ENCODE measurements at regions not wholly inside any gene's neighbourhood (a gene's known extent, or its start where the extent isn't known, plus 50 kb on each side); places are given as distances from the start of the nearest gene placed in this dataset.

DNA sequence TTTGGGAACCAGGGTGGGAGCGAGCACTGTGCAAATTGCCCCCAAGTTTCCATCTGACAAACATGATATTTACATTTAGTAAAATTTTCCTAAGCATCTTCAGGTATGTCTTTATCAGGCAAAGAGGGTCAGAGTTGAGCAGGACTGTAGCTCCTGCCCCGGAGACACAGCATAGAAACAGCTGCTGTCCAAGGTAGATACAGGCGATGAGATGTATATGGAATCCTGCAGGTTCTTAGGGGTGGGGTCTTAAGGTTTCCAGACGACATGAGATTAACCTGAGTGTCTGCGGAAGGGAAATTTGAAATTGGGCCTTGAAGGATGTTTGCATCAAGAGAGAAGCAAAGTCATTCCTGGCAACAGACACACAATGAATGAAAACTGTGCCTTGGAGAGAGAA, 998.8 kb downstream of the AACS start:
- H3K36me3 ChIP-seq, result no peaks in the 10 kb centered on the region
- H3K4me3 ChIP-seq, result no peak overlapping the region
- H3K27me3 ChIP-seq, result no peaks in the 10 kb centered on the region
- H3K9me3 ChIP-seq (replicated peaks), result no peaks in the 10 kb centered on the region
- H3K4me1 ChIP-seq, result no peaks in the 10 kb centered on the region
- no peak for DNase-seq
- no peak overlapping the region for H3K27ac ChIP-seq

DNA sequence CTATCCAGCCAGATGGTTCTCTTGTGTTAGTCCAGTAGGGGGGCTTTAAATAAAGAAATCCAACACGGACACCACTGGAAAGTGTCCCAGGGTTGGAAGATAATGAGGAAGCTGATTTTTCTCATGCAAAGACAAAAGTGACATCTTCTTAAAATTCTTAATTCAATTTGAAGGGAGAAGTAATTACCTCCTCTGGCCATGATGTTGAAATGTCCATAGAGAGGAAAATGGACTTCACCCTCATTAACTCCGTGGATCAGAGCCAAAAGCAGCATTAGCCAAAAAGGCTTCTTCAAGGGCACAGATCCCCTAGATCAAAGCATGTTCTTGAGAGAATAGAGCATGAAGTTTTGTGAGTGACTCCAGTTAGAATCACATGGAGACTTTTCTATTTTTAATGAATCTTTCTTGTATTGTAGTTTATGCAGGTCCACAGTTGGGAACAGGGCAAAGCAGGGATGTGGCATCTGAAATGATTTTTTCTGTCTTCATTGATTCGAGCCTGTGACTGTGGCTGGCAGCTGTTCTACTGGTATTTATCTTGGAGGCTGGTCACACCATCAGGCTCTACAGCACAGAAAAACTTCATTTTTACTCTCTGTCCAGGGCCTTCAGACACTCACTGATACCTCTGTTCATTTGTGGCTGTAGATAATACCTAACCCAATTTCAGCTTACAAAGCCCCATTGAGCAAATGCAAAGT, 1002.5 kb downstream of the AACS start:
- Histone ChIP-seq H3K9me3 (replicated peaks) (no peaks in the 10 kb centered on the region), H3K27ac (no peak overlapping the region), H3K4me1 (no peaks in the 10 kb centered on the region), H3K4me3 (no peak overlapping the region), H3K27me3 (no peaks in the 10 kb centered on the region), H3K36me3 (no peaks in the 10 kb centered on the region)
- DNase-seq, result no peak

DNA sequence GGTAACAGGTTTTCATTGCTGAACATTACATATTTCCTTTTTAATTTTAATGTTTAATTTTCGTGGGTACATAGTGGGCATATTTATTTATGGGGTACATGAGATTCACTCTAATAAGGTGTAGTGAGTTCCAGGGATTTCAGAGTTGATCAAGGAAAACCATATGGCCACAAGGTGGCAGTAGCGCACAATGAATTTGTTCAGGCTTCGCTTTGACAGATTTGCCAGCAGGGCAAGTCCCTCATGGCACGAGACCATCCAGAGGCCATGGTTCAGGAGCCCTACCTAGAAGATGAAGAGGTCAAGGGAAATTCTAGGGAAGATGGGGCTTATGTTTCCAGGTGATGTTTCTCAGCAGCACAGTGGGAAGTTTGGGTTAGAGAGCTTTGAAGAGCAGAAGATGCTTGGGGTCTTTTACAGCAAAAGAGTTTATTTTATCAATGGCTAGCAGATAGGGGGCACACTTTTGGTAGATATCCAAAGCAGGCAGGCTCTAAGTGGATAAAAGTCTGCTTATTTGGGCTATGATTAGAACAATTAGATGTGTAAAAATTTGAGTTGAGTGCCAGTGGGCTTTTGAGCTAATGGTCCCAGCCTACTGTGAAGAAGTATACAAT, 1004.4 kb downstream of the AACS start:
- no peaks in the 10 kb centered on the region for H3K27me3 ChIP-seq
- no peak overlapping the region for H3K27ac ChIP-seq
- no peaks in the 10 kb centered on the region for H3K9me3 ChIP-seq (replicated peaks)
- H3K4me1 ChIP-seq, result no peaks in the 10 kb centered on the region
- no peak overlapping the region for H3K4me3 ChIP-seq
- DNase-seq, result peak; percentile 45 to 75
- no peaks in the 10 kb centered on the region for H3K36me3 ChIP-seq

DNA sequence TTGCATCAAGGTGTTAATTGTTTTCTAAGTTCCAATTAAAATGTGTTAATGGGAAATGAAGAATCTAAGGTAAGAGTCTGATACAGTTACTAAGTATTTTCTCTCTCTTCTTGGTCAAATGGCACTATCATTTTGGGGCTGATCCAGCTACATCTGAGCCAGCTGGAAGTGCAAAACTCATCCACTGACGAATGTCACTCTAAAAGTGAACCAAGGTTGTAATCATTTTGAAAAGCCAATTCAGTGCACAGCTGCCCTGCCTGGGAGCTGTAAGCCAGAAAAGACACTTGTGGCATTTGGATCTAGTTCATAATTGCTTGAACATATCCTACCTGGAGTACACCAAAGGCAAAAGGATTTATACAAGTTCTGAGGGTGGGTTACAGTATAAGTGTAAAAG, 1011.3 kb downstream of the AACS start:
- Histone ChIP-seq H3K4me1 (no peaks in the 10 kb centered on the region), H3K36me3 (no peaks in the 10 kb centered on the region), H3K27ac (no peak overlapping the region), H3K27me3 (no peaks in the 10 kb centered on the region), H3K9me3 (replicated peaks) (no peaks in the 10 kb centered on the region), H3K4me3 (no peak overlapping the region)
- no peak for DNase-seq

DNA sequence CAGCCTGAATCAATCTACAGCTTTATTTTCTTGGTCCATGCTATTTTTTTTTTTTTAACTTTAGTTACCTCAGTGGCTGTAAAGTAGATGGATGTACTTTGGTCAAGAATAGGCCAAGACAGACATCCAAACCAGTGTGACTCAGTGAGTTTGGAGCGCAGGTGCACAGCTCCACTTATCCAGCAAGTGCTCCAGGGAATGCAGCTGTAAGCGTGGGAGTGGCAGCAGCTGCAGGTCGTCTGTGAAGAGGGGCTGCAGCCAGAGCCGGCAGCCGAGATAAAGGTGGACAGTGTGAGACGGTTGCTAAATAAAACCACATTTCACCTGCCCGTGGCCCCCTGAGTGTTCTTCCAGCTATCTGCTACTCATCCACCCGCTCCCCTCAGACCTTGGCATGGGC, 1018.7 kb downstream of the AACS start:
- no peak for DNase-seq
- no peaks in the 10 kb centered on the region for H3K36me3 ChIP-seq
- no peaks in the 10 kb centered on the region for H3K9me3 ChIP-seq (replicated peaks)
- H3K27ac ChIP-seq, result no peak overlapping the region
- H3K27me3 ChIP-seq, result no peaks in the 10 kb centered on the region
- H3K4me3 ChIP-seq, result no peak overlapping the region
- no peaks in the 10 kb centered on the region for H3K4me1 ChIP-seq

DNA sequence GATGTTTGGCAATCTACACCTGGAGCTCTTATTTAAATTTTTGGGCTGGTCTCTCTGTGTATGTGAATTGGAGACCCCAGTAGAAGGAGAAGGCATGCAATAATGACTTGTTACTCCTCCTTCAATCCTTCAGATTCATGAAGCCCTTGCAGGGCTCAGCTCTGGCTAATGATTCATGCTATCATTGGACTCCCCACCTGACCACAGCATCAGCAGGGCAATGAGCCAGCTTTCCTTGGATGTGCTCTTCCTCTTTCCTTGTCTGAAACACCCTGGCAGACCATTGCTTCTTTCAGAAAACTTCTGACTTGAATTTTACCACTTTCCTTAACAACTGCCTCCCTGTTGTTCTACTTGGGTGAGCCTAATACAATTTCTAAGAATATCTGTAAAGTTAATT, 1019.2 kb downstream of the AACS start:
- Histone ChIP-seq H3K36me3 (no peaks in the 10 kb centered on the region), H3K9me3 (replicated peaks) (no peaks in the 10 kb centered on the region), H3K27ac (no peak overlapping the region), H3K27me3 (no peaks in the 10 kb centered on the region), H3K4me1 (no peaks in the 10 kb centered on the region), H3K4me3 (no peak overlapping the region)
- no peak for DNase-seq

DNA sequence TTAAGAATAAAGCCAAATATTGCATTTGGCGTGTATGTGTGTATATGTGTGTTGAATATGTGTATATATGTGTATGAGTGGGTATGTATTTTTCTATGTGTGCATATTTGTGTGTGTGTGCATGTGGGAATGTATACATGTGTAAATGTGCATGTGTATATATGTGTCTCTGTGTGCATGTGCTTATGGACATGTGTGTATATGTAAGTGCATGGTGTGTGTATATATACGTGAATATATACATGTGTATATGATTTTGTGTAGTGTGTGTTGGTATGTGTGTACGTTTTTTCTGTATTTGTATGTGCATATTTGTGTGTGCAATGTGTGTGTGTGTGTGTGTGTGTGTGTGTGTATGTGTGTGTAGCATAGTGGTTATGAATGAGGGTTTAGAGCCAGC, 1021.0 kb downstream of the AACS start:
- DNase-seq, result no peak
- Histone ChIP-seq H3K4me1 (no peaks in the 10 kb centered on the region), H3K9me3 (replicated peaks) (no peaks in the 10 kb centered on the region), H3K27ac (no peak overlapping the region), H3K27me3 (no peaks in the 10 kb centered on the region), H3K36me3 (no peaks in the 10 kb centered on the region), H3K4me3 (no peak overlapping the region)

DNA sequence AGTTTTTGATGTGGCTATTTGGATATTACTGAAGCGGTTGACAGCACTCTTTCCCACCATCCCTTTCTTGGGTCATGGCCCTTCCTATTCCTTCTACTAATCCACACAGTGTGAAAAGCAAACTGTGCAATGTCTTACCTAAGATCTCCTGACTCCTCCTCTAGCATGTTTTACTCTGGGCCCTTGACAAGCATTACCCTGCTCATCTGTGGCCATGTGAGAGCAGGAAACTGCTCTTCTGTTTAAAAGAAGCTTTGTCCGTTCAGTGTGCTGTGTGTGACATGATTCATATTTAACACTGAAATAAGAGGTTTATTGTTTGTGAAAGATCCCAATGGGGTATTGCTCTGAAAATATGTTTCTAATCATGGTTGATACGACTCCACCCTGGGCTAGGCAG, 1022.5 kb downstream of the AACS start:
- Histone ChIP-seq H3K36me3 (no peaks in the 10 kb centered on the region), H3K27me3 (no peaks in the 10 kb centered on the region), H3K27ac (no peak overlapping the region), H3K4me3 (no peak overlapping the region), H3K9me3 (replicated peaks) (no peaks in the 10 kb centered on the region), H3K4me1 (no peaks in the 10 kb centered on the region)
- no peak for DNase-seq

DNA sequence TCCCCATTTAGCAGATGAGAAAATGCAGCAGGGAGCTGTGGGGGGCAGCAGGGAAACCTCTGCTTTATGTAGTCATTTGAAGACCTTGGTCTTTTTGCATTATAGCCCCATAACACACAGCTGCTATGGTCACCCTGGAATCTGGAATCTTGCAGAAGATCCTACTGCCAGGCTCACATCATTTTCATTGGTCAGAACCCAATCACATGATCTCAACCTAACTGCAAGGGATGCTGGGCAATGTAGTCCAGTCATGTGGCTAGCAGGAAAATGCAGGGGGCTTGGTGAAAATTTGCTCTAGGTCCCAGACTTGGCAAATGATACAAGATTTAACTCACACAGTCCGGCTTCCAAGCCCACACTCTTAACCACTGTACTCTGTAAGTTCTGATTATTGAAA, 1028.7 kb downstream of the AACS start:
- no peaks in the 10 kb centered on the region for H3K4me1 ChIP-seq
- H3K27ac ChIP-seq, result no peak overlapping the region
- no peak overlapping the region for H3K4me3 ChIP-seq
- H3K9me3 ChIP-seq (replicated peaks), result no peaks in the 10 kb centered on the region
- no peaks in the 10 kb centered on the region for H3K36me3 ChIP-seq
- no peaks in the 10 kb centered on the region for H3K27me3 ChIP-seq
- DNase-seq, result peak; percentile 41 to 63

DNA sequence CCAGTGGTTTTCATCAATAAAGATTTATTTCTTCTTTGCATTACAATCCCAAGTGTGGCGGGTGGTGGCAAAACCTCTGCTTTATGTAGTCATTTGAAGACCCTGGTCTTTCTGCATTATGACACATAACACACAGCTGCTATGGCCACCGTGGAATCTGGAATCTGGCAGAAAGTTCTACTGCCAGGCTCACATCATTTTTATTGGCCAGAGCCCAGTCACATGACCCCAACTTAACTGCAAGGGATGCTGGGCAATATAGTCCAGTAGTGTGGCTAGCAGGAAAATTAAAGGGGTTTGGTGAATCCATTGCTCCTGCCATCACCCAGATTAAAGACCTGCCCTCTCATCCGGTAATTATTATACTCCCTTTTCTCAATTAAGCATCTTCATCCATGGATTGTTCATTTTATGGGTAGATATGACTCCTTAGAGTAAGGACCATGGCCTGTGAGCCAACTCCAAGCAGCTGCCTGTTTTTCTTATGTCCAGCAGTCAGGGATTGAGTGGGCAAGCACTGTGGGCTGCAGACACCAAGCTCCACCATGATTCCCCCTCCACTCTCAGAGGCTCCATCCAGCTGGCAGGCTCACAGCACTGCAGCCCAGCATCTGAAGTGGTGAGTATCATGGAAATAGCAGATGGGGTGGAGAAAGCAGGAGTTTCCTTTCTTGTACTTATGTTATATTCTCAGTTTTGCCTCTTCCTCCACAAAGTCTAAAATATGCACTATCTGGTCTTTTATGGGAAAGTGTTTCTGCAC, 1030.7 kb downstream of the AACS start:
- Histone ChIP-seq H3K27me3 (no peaks in the 10 kb centered on the region), H3K4me1 (no peaks in the 10 kb centered on the region), H3K36me3 (no peaks in the 10 kb centered on the region), H3K9me3 (replicated peaks) (no peaks in the 10 kb centered on the region), H3K4me3 (no peak overlapping the region), H3K27ac (no peak overlapping the region)
- DNase-seq, result no peak

DNA sequence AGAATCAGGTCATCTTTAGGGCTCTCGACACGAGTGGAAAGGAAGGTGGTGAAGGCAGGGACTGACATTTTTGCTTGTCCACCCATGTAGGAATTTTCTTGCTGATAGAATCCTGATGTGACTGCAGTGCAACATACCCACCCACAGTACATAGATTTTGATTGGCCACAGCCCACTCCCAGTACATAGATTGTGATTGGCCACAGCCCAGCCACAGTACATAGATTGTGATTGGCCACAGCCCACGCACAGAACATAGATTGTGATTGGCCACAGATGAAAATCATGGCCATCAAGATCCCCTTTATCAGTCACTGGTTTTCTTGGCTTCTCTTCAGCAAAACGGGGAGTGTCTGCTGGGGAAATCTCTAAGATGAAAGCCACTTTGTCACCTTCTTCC, 1041.5 kb downstream of the AACS start:
- Histone ChIP-seq H3K36me3 (no peaks in the 10 kb centered on the region), H3K4me1 (no peaks in the 10 kb centered on the region), H3K9me3 (replicated peaks) (no peaks in the 10 kb centered on the region), H3K4me3 (no peak overlapping the region), H3K27me3 (no peaks in the 10 kb centered on the region), H3K27ac (no peak overlapping the region)
- no peak for DNase-seq

DNA sequence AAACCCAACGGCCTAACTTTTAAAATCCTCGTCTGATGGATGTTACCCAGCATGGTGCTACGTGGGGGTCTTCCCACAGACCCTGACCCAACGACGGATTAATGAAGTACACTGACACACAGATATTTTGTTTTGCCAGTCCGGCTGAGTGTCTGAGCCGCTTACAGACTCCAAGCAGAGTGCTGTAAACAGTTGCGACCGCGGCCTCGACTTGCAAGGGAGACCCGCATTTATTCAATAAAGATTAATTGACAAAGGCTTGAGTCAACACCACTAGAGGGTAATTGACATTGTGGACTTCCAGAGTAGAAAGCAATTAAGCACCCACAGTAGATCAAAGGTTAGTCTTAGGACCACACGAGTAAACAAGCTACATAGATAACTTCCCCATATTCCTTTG, 1042.4 kb downstream of the AACS start:
- no peaks in the 10 kb centered on the region for H3K4me1 ChIP-seq
- no peaks in the 10 kb centered on the region for H3K36me3 ChIP-seq
- DNase-seq, result no peak
- H3K9me3 ChIP-seq (replicated peaks), result no peaks in the 10 kb centered on the region
- no peaks in the 10 kb centered on the region for H3K27me3 ChIP-seq
- H3K4me3 ChIP-seq, result no peak overlapping the region
- no peak overlapping the region for H3K27ac ChIP-seq

DNA sequence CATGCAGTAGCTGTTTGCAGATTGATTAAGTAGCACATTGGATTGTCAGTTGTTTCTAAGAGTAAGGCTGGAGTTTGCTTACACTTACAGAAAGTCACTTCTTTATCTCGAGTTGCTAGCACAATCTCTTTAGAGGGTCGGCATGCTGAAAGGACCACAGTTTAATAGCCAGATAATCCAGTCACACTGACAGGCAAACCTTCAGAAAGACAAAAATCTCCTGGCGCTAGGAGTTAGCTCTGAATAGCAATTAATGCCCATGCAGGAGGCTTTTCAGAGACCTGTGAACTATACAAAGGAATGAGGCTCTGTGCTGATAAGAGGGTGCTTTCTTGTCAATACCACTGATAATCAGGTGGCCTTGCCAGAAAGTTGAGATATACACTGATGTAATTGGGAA, 1043.0 kb downstream of the AACS start:
- H3K4me1 ChIP-seq, result no peaks in the 10 kb centered on the region
- H3K9me3 ChIP-seq (replicated peaks), result no peaks in the 10 kb centered on the region
- no peak overlapping the region for H3K4me3 ChIP-seq

DNA sequence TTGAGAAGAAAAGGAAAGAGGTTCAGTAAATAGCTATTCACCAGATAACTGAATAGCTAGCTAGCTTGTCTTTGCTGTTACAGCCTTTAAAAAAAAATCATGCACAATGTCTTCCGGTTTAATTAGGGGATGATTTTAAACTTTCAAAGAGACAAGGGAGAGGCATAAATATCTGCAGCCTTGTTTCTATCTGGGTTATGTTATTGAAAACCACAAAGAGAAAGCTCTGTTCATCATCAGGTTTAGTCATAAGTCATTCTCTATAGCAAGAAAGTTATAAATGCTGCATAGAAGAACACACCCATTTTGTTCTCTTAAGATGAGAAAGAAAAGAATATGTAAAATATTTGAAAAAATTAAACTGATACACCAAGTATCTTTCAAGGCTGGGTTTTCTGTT, 1046.9 kb downstream of the AACS start:
- no peak for DNase-seq
- no peaks in the 10 kb centered on the region for H3K27me3 ChIP-seq
- no peak overlapping the region for H3K27ac ChIP-seq
- no peaks in the 10 kb centered on the region for H3K36me3 ChIP-seq
- H3K4me1 ChIP-seq, result no peaks in the 10 kb centered on the region
- no peaks in the 10 kb centered on the region for H3K9me3 ChIP-seq (replicated peaks)
- H3K4me3 ChIP-seq, result no peak overlapping the region

More for the DNA sequence above, 1043.0 kb downstream of the AACS start:
- no peaks in the 10 kb centered on the region for H3K36me3 ChIP-seq
- H3K27me3 ChIP-seq, result no peaks in the 10 kb centered on the region
- H3K27ac ChIP-seq, result no peak overlapping the region
- no peak for DNase-seq

DNA sequence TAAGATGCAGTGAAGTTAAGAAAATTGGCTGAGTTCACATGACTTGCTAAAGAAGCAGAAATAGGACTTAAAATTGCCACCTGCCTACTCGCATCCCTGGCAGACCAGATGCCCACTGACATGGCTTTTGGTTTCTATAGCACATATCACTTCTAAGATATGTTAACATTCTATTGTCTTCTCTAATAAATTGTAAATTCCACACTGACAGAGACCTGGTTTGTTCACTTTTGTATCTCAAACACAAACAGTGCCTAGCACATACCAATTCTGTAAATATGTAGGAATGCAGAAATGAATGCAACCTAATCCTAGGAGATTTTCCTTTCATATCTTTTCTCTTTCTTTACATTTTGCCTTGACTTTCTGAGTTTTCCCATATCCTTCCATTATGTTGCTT, 1047.6 kb downstream of the AACS start:
- H3K4me3 ChIP-seq, result no peak overlapping the region
- H3K4me1 ChIP-seq, result no peaks in the 10 kb centered on the region
- H3K27me3 ChIP-seq, result no peaks in the 10 kb centered on the region
- DNase-seq, result no peak
- H3K27ac ChIP-seq, result no peak overlapping the region
- H3K9me3 ChIP-seq (replicated peaks), result no peaks in the 10 kb centered on the region
- H3K36me3 ChIP-seq, result no peaks in the 10 kb centered on the region

All from SJCRH30 (cell line).